ENCODE measurements at regions not wholly inside any gene's neighbourhood (a gene's known extent, or its start where the extent isn't known, plus 50 kb on each side); places are given as distances from the start of the nearest gene placed in this dataset.

DNA sequence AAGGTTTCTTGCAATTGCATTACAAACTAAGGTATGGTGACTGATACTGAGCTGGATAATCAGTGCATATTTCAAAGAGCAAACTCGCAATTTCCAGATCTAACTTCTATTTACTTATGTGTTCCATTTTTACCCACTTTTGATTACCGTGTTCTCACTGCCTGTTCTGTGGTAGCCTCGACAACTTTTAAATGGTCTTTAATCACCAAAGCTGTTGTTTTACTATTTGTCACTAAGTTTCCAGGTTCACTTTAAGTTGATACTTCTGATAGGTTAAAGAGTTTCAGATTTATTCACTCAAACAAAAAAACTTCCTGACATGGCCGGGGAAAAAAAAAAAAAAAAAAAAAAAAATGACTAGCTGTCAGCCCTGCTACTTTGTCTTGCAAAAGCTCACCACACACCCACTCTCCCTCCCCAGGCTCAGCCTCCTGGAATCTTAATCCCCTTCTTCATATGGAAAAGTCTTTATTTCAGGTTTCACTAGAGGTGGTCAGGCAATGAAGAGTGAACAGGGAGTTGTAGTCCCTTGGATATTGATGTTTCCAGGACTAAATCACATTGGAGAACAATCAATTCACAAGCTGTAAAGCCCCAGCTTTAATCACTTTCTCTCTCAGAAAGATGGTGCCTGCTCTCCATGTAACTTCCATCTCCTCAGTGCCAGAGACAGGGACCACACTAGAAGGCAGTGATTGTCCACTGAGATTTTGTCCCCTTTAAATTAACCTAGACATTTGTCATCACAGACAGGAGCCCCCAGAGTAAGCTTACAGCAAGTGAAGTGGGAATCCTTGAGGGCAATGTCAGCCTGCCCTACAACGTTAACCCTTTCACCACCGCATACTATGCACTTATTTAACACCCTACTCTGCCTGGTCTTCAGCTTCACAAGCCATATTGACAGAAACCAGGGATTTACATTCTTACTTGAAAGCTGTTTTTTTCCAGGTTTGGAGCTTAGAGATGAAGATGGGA is 749.1 kb upstream of the SORCS1 start:
- no peak for DNase-seq (ENCODE audit: low read depth)
- H3K4me3 ChIP-seq (ENCODE audit: low read depth, low read length) = no peak overlapping the region
- TF ChIP-seq, protein P1, sequence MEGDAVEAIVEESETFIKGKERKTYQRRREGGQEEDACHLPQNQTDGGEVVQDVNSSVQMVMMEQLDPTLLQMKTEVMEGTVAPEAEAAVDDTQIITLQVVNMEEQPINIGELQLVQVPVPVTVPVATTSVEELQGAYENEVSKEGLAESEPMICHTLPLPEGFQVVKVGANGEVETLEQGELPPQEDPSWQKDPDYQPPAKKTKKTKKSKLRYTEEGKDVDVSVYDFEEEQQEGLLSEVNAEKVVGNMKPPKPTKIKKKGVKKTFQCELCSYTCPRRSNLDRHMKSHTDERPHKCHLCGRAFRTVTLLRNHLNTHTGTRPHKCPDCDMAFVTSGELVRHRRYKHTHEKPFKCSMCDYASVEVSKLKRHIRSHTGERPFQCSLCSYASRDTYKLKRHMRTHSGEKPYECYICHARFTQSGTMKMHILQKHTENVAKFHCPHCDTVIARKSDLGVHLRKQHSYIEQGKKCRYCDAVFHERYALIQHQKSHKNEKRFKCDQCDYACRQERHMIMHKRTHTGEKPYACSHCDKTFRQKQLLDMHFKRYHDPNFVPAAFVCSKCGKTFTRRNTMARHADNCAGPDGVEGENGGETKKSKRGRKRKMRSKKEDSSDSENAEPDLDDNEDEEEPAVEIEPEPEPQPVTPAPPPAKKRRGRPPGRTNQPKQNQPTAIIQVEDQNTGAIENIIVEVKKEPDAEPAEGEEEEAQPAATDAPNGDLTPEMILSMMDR (IDR thresholded peaks at IDR 0.05; ENCODE audit: low read depth, low read length, missing control alignments) = no peak

DNA sequence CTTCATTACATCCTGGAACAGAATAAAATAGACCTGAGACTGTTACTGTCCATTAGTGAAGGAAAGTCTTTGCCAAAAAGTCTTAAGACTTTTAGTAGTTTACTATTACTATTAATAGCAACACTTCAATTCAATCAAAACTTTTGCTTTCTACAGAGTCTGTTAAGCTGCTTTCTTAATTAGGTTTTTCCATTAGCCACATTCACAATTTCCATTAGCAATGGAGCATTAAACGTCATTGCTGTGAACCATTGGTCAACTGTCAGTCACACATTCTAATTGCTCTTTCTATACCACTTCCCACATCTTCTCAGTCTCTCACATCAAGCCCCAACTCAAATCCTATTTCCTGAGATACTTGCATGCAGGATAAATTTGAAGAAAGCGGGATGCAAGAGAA is 736.6 kb upstream of the SORCS1 start:
- DNase-seq (ENCODE audit: low read depth) = no peak
- TF ChIP-seq, protein P1 (IDR thresholded peaks at IDR 0.05; ENCODE audit: low read depth, low read length, missing control alignments) = no peak
- H3K4me3 ChIP-seq (ENCODE audit: low read depth, low read length) = no peak overlapping the region

DNA sequence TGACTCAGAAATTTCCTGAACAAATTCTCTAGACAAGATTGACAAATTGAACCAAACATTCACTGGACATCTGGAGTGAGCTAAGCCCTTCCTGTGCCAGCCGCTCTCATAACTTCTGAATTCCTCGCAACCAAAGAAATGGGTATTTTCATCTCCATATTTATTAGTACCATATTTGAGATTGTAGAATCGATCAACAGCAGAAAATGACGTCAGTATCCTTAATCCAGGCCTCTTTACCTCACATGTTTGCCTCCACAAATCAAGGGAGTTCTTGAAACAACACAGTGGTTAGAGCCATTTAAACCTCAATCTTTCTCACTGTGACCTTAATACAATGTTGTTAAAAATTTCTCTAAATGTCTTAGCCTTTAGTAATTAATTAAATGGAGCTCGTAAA is 735.6 kb upstream of the SORCS1 start:
- H3K4me3 ChIP-seq (ENCODE audit: low read depth, low read length) = no peak overlapping the region
- TF ChIP-seq, protein P1 (IDR thresholded peaks at IDR 0.05; ENCODE audit: low read depth, low read length, missing control alignments) = no peak
- no peak for DNase-seq (ENCODE audit: low read depth)

DNA sequence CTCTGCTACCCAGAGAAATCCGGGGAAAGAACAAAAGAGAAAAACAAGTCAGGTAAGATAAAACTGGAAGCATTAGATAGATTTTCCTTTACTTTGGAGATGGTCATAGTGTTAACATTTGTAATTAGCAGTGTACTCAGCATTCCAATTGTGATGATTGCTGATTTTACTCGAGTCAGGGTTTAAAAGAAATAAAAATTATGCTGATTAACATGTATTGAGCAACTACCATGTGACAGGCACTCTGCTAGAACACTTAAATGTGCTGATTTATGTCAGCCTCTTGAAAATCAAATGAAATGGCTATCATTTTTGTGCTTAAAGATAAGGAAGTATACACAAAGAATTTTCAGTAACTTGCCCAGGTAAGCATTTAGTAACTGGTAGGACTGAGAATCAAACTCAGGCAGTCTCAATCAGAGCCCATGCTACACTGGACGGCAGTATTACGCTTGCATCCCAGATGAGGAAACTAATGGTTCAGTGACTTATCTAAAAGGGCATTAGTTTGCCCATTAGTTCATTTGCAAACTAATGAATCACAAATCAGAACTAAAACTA is 735.1 kb upstream of the SORCS1 start:
- DNase-seq (ENCODE audit: low read depth) = no peak
- H3K4me3 ChIP-seq (ENCODE audit: low read depth, low read length) = no peak overlapping the region
- TF ChIP-seq, protein P1 (IDR thresholded peaks at IDR 0.05; ENCODE audit: low read depth, low read length, missing control alignments) = no peak

DNA sequence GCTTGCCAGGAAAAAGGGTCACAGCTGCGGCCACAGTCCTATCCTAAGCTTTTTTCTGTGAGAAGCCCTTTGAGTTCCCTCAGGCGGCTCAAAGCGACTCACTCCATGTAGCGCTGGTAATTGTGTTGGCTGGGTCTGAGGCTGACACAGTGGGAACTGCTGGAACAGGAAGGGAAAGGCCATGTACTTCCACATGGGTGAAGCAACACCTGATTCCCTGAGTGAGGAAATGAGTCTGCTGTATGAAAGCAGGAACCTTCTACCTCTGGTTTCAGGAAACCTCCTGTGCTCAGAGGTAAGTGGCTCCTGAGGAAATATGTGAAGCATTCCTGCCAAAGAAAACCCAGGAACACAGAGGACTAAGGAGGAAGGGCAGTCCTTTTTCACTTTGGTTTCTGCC is 734.6 kb upstream of the SORCS1 start:
- H3K4me3 ChIP-seq (ENCODE audit: low read depth, low read length) = no peak overlapping the region
- TF ChIP-seq, protein P1 (IDR thresholded peaks at IDR 0.05; ENCODE audit: low read depth, low read length, missing control alignments) = no peak
- no peak for DNase-seq (ENCODE audit: low read depth)

DNA sequence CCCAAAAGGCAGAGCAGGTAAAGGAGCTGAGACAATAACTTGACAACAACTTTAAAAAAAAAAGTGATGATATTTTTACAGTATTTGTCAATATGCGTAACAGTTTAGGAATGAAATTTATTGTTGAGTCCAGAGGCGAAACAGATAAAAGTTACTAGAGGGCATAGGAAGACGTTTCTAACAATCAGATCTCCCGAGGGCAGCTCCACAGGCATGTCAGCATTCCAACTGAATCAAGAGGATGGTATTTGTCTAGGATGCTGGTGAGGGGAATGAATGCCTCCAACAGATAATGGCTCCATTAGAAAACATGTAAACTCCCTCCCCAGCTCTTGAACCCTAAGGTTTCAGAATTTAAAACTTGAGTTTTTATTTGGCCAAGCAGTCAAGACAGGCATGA is 733.9 kb upstream of the SORCS1 start:
- H3K4me3 ChIP-seq (ENCODE audit: low read depth, low read length) = no peak overlapping the region
- TF ChIP-seq, protein P1 (IDR thresholded peaks at IDR 0.05; ENCODE audit: low read depth, low read length, missing control alignments) = no peak
- DNase-seq (ENCODE audit: low read depth) = no peak
